GM10248 (cell line): ENCODE measurements at regions not wholly inside any gene's neighbourhood (a gene's known extent, or its start where the extent isn't known, plus 50 kb on each side); places are given as distances from the start of the nearest gene placed in this dataset.

Experiments
- CTCF ChIA-PET: fragments of 300-600 bp; sonication (Branson Sonifier 250); formaldehyde crosslinking; extraction: SDS; loops from one replicate; lab custom pipeline; 2021; ENCODE audit warnings: antibody characterized with exemption; lab: Yijun Ruan, JAX
- POLR2A ChIA-PET: fragments of 350-650 bp; sonication (Branson Sonifier 250); formaldehyde crosslinking; extraction: SDS; loops from one replicate; lab custom pipeline; 2020; ENCODE audit warnings: antibody characterized with exemption; lab: Yijun Ruan, JAX
- DNase-seq: peaks from one replicate; pipeline ENCODE4 v3.0.0; 2012; ENCODE audit errors: extremely low spot score
- TF ChIP-seq, protein P1 (sequence below): IDR thresholded peaks from 2 replicates; pipeline ENCODE4 v1.5.1; 2012; ENCODE audit warnings: mild to moderate bottlenecking, low read depth; ENCODE audit errors: extremely low read depth, missing control alignments, control extremely low read depth

DNA sequence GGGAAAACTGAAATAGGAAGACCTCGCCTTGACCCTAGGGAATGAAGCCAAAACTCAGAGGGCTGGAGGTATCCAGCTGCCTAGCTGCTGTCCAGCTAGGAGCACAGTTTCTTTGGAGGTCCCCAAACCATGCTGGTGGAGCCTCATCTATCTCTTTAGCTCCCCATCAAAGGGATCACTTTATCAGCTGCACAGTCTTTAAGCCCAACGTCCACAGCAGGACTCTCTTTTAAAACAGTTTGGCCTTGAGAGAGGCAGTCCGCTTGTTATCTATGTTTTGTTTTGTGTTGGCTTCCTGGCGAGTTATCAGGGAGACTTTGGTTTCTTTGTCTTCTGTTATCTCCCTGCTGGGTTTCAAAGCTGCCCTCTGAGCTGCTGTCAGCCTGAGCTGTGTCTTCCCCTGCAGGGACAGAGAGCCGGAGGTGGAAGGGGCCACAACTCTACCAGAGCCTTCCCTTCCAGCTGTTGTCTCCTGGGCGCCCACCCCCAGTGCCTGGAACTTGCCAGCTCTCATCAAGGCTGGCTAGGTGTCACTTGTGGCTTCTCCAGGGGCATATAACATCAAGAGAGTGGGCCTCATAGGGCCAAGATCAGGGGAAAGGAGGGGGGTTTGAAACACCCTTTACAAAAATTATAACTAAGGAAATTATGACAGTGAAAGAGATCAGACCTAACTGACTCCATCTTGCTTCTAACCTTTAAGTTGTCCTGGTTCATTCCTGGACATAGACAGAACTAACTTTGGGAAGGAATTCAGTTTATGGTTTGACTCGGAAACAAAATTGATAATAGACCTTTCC is 61.4 kb upstream of the C15orf39 start:
- no peak for DNase-seq
- CTCF ChIA-PET, result interaction anchor here (1.0 to 2.0 kb wide), 6 partner anchors 10 to 97 kb away, joined by 3 to 6 read pairs (median 3); partner anchors contain the start of gene C15orf39
- TF ChIP-seq, protein P1, sequence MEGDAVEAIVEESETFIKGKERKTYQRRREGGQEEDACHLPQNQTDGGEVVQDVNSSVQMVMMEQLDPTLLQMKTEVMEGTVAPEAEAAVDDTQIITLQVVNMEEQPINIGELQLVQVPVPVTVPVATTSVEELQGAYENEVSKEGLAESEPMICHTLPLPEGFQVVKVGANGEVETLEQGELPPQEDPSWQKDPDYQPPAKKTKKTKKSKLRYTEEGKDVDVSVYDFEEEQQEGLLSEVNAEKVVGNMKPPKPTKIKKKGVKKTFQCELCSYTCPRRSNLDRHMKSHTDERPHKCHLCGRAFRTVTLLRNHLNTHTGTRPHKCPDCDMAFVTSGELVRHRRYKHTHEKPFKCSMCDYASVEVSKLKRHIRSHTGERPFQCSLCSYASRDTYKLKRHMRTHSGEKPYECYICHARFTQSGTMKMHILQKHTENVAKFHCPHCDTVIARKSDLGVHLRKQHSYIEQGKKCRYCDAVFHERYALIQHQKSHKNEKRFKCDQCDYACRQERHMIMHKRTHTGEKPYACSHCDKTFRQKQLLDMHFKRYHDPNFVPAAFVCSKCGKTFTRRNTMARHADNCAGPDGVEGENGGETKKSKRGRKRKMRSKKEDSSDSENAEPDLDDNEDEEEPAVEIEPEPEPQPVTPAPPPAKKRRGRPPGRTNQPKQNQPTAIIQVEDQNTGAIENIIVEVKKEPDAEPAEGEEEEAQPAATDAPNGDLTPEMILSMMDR, result no peak
- POLR2A ChIA-PET, result no interaction called here

DNA sequence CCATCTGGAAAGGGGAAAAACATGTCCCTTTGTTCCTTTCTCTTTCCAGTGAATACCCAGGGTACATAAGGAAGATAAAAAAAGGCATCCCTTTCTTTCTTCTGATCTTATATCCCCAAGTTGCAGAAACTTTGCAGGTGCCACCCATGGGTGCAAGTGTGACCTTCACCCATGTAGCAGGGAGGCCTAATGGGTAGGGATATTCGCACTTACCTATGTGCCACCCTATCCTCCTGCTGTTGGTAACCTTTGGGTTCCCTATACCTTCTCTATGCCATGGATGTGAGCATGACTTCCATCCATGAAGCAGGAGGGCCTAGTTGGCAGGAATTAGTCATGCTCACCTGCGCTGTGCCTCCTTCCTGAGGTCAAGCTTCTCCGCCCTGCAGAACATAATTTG is 59.2 kb upstream of the C15orf39 start:
- CTCF ChIA-PET, result no interaction called here
- TF ChIP-seq, protein P1, result no peak
- POLR2A ChIA-PET, result no interaction called here
- DNase-seq, result no peak

DNA sequence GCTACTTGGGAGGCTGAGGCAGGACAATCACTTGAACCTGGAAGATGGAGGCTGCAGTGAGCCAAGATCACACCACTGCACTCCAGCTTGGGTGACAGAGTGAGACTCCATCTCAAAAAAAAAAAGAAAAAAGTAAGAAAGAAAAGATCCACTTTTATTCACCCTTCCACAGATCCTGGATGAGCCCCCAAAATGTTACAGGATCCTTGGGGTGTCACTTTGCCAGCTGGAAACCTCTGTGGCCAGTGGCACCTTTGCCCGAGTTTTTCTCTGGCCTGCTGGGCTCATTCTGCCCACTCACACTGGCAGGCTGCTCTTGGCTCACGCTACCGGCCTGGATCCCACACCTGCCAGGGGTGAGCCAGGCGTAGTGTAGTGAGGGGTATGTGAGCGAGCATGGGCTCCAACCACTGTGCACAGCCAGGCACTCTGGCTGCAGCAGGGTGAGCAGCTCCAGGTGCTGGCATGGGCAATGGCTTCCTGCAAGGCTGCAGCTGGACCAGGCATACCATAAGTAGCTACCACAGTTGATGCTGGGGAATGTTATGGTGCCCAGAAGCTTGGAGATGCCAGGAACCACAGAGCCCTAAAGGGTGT is 57.8 kb upstream of the C15orf39 start:
- TF ChIP-seq, protein P1, result no peak
- DNase-seq, result no peak
- POLR2A ChIA-PET, result no interaction called here
- CTCF ChIA-PET, result interaction anchor here (0.8 to 1.4 kb wide), 5 partner anchors 11 to 101 kb away, joined by 3 to 5 read pairs (median 3); partner anchors contain the start of gene C15orf39

DNA sequence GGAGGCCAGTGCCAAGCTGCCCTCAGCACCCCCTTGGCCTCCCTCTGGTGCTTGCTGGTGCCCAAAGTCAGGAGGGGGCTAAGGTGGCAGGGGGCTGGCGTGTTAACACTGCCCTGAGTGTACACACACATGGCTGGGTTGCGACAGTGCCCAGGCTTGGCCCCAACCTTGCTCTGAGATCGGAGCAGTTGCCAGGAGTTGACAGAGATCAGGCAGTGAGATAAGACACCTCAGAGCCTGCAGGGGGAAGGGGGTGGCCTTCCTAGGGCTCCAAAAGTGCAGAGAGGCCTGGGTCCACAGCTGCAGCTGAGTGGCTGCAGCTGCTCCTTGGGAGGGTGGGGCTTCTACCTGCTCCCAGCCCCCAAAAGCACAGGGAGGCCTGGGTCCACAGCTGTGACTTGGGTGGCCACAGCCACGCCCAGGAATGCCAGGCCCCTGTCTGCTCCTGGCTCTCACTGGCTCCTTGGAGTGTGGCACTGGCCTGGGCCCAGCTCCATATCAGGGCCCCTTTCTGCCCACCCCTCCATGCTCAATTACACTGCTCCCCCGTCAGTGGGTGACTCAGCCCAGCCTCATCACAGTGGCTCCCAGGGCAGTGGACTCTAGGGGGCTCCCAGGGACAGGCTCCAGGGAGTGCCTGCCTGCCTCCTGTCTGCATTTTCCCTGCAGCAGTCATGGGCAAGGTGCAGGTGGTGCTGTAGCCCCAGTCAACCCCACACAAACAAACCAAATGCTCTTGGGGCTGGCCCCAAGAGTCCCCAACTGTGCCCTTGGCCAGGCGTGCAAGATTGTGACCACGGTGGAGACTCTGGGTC is 56.4 kb upstream of the C15orf39 start:
- CTCF ChIA-PET, result interaction anchor here (0.9 to 1.4 kb wide), 3 partner anchors 10 to 102 kb away, joined by 3 to 5 read pairs (median 4); partner anchors contain the start of gene C15orf39
- no peak for DNase-seq
- TF ChIP-seq, protein P1, result no peak
- POLR2A ChIA-PET, result no interaction called here

DNA sequence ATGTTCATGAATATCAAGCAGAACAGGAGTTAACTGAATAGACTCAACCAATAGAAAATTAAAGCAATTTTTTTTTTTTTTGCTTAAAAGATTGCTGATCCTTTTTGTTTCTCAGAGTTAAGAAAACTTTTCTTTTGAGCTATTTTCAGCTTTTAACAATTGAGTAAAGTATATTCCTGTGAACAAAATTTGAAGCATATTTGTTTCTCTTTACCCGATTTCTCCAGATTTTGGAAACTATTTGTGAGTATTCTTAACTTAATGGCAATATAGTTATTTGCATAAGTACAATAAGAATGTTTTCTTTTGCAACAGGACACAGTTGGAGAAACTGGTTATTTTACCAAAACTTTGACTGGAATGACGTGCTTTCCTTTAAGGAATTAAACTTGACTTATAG is 53.4 kb upstream of the C15orf39 start:
- ChIA-PET CTCF (interaction anchor here (1.4 to 1.9 kb wide), 2 partner anchors 19 to 53 kb away, joined by 3 to 4 read pairs; partner anchors contain the start of gene C15orf39), POLR2A (no interaction called here)
- TF ChIP-seq, protein P1, result no peak
- DNase-seq, result no peak
